Neural cell (in vitro differentiated cells): ENCODE measurements at regions not wholly inside any gene's neighbourhood (a gene's known extent, or its start where the extent isn't known, plus 50 kb on each side); places are given as distances from the start of the nearest gene placed in this dataset.

Experiments used
- H2AFZ ChIP-seq: fragments of 200-600, 300-800 bp; sonication (generic), shearing (Covaris generic); 2 replicates; pipeline ENCODE4 v1.6.0; 2014; ENCODE audit warnings: low read depth, mild to moderate bottlenecking, antibody characterized with exemption, low read length, moderate library complexity
- H3F3A ChIP-seq: fragments of 200-600 bp; shearing (Covaris generic); 2 replicates; pipeline ENCODE4 v1.6.1; 2016; ENCODE audit warnings: mild to moderate bottlenecking, moderate library complexity, mixed read lengths, antibody characterized with exemption, low read length; ENCODE audit not compliant: insufficient read depth, poor library complexity, severe bottlenecking
- H3K27ac ChIP-seq: fragments of 200-600, 300-800 bp; sonication (generic), shearing (Covaris generic); 2 replicates; pipeline ENCODE4 v1.5.1; 2014; ENCODE audit warnings: mild to moderate bottlenecking, low read length, moderate library complexity
- H3K27me3 ChIP-seq: fragments of 300-800, 200-600 bp; sonication (generic), shearing (Covaris generic); 2 replicates; pipeline ENCODE4 v1.6.0; 2014; ENCODE audit warnings: mild to moderate bottlenecking, low read depth, low read length, moderate library complexity; ENCODE audit not compliant: insufficient read depth
- H3K36me3 ChIP-seq: fragments of 300-800, 200-600 bp; sonication (generic), shearing (Covaris generic); 2 replicates; pipeline ENCODE4 v1.5.1; 2014; ENCODE audit warnings: mild to moderate bottlenecking, antibody characterized with exemption, low read length, moderate library complexity; ENCODE audit not compliant: insufficient read depth
- H3K4me2 ChIP-seq: fragments of 300-800, 200-600 bp; sonication (generic), shearing (Covaris generic); 2 replicates; pipeline ENCODE4 v1.6.0; 2014; ENCODE audit warnings: mild to moderate bottlenecking, low read length
- H3K4me3 ChIP-seq: fragments of 300-800, 200-600 bp; sonication (generic), shearing (Covaris generic); 2 replicates; pipeline ENCODE4 v1.5.1; 2014; ENCODE audit warnings: mild to moderate bottlenecking, low read length, moderate library complexity
- H3K79me2 ChIP-seq: fragments of 200-600 bp; shearing (Covaris generic); replicated peaks from 2 replicates; pipeline ENCODE4 v1.6.0; 2014; ENCODE audit warnings: mild to moderate bottlenecking, low read length, moderate library complexity; ENCODE audit not compliant: insufficient read depth
- H3K9ac ChIP-seq: fragments of 300-800, 200-600 bp; sonication (generic), shearing (Covaris generic); 2 replicates; pipeline ENCODE4 v1.6.1; 2016; ENCODE audit warnings: mild to moderate bottlenecking, low read length, mixed read lengths
- H3K9me2 ChIP-seq: fragments of 200-600 bp; shearing (Covaris generic); 2 replicates; pipeline ENCODE4 v1.6.1; 2016; ENCODE audit warnings: mild to moderate bottlenecking, low read length, mixed read lengths; ENCODE audit not compliant: insufficient read depth
- H3K9me3 ChIP-seq: fragments of 200-600, 300-800 bp; sonication (generic), shearing (Covaris generic); 2 replicates; pipeline ENCODE4 v1.6.1; 2016; ENCODE audit warnings: mild to moderate bottlenecking, mixed run types, low read length, moderate library complexity, mixed read lengths
- H4K20me1 ChIP-seq: fragments of 200-600 bp; shearing (Covaris generic); 2 replicates; pipeline ENCODE4 v1.6.1; 2016; ENCODE audit warnings: mild to moderate bottlenecking, mixed run types; ENCODE audit not compliant: insufficient read depth
- EP300 ChIP-seq: fragments of 450-650 bp; conservative IDR thresholded peaks from 2 replicates; pipeline ENCODE4 v1.6.1; 2014; ENCODE audit warnings: antibody characterized with exemption, mild to moderate bottlenecking, moderate library complexity; ENCODE audit not compliant: poor library complexity, severe bottlenecking
- EZH2 ChIP-seq: fragments of 200-600, 300-800 bp; shearing (Covaris generic), sonication (generic); IDR thresholded peaks from 2 replicates; pipeline ENCODE4 v1.6.1; 2014; ENCODE audit warnings: antibody characterized with exemption, low read length, borderline replicate concordance, mild to moderate bottlenecking; ENCODE audit not compliant: insufficient read depth, poor library complexity, severe bottlenecking
- MXI1 ChIP-seq: fragments of 450-650 bp; conservative IDR thresholded peaks from 2 replicates; pipeline ENCODE4 v1.6.1; 2014; ENCODE audit warnings: antibody characterized with exemption, mild to moderate bottlenecking; ENCODE audit not compliant: poor library complexity, severe bottlenecking
- POLR2AphosphoS5 ChIP-seq: IDR thresholded peaks from 2 replicates; pipeline ENCODE4 v1.6.1; 2012
- RAD21 ChIP-seq: fragments of 450-650 bp; conservative IDR thresholded peaks from 2 replicates; pipeline ENCODE4 v1.6.1; 2014; ENCODE audit warnings: antibody characterized with exemption, mild to moderate bottlenecking, moderate library complexity
- SMC3 ChIP-seq: fragments of 450-650 bp; conservative IDR thresholded peaks from 2 replicates; pipeline ENCODE4 v1.6.1; 2014; ENCODE audit warnings: antibody characterized with exemption, mild to moderate bottlenecking, moderate library complexity; ENCODE audit not compliant: poor library complexity
- TAF1 ChIP-seq: IDR thresholded peaks from 2 replicates; pipeline ENCODE4 v1.6.1; 2012; ENCODE audit warnings: low read depth
- TF ChIP-seq, protein P1 (sequence below): IDR thresholded peaks from 2 replicates; pipeline ENCODE4 v1.6.1; 2012; ENCODE audit warnings: borderline replicate concordance
- TF ChIP-seq, protein P2 (sequence below): fragments of 450-650 bp; IDR thresholded peaks from 2 replicates; pipeline ENCODE4 v1.5.1; 2014; ENCODE audit warnings: antibody characterized with exemption, mild to moderate bottlenecking, moderate library complexity; ENCODE audit not compliant: poor library complexity, severe bottlenecking

DNA sequence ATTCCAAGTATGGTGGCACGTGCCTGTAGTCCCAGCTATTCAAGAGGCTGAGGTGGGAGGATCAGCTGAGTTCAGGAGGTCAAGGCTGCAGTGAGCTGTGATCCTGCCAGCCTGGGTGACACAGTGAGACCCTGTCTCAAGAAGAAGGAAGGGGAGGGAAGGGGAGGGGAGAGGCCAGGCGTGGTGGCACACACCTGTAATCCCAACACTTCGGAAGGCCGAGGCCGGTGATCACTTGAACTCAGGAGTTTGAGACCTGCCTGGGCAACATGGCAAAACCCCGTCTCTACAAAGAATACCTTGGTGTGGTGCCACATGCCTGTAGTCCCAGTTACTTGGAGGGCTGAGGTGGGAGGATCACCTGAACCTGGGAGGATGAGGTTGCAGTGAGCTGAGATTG is 145.7 kb downstream of the SHANK2 start:
- Histone ChIP-seq H3K27ac (no peak overlapping the region), H3K9ac (no peak overlapping the region), H3K36me3 (no peaks in the 10 kb centered on the region), H3K9me3 (no peaks in the 10 kb centered on the region), H3K4me3 (no peak overlapping the region), H3K9me2 (no peaks in the 10 kb centered on the region), H3K4me2 (no peak overlapping the region), H3K27me3 (no peaks in the 10 kb centered on the region), H2AFZ (no peak overlapping the region), H4K20me1 (no peaks in the 10 kb centered on the region), H3F3A (no peaks in the 10 kb centered on the region), H3K79me2 (no peaks in the 10 kb centered on the region)
- TF ChIP-seq, protein P1, sequence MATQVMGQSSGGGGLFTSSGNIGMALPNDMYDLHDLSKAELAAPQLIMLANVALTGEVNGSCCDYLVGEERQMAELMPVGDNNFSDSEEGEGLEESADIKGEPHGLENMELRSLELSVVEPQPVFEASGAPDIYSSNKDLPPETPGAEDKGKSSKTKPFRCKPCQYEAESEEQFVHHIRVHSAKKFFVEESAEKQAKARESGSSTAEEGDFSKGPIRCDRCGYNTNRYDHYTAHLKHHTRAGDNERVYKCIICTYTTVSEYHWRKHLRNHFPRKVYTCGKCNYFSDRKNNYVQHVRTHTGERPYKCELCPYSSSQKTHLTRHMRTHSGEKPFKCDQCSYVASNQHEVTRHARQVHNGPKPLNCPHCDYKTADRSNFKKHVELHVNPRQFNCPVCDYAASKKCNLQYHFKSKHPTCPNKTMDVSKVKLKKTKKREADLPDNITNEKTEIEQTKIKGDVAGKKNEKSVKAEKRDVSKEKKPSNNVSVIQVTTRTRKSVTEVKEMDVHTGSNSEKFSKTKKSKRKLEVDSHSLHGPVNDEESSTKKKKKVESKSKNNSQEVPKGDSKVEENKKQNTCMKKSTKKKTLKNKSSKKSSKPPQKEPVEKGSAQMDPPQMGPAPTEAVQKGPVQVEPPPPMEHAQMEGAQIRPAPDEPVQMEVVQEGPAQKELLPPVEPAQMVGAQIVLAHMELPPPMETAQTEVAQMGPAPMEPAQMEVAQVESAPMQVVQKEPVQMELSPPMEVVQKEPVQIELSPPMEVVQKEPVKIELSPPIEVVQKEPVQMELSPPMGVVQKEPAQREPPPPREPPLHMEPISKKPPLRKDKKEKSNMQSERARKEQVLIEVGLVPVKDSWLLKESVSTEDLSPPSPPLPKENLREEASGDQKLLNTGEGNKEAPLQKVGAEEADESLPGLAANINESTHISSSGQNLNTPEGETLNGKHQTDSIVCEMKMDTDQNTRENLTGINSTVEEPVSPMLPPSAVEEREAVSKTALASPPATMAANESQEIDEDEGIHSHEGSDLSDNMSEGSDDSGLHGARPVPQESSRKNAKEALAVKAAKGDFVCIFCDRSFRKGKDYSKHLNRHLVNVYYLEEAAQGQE = no peak
- TF ChIP-seq EP300 (no peak), TAF1 (no peak), EZH2 (no peak), MXI1 (no peak), POLR2AphosphoS5 (no peak)

DNA sequence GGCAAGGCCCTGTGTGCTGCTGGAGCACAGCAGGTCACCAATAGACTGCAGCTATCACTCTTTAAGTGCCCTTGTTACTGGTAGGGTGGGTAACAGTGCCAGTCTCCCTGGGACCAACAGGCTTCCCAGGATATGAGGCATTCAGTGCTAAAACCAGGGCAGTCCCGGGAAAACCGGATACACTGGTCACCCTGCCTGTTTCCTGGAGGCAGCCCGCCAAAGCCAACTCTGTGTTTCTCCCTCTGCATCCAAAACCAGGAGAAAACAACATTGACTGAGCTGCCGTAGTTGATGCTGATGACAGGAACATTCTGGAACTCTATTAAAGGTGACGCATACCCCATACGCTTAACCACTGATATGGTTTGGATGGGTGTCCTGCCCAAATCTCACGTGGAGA is 149.1 kb downstream of the SHANK2 start:
- H3K4me3 ChIP-seq = no peak overlapping the region
- H3K9me2 ChIP-seq = no peaks in the 10 kb centered on the region
- H3K27ac ChIP-seq = no peak overlapping the region
- no peak overlapping the region for H3K9ac ChIP-seq
- no peaks in the 10 kb centered on the region for H3F3A ChIP-seq
- H3K79me2 ChIP-seq = no peaks in the 10 kb centered on the region
- H2AFZ ChIP-seq = no peak overlapping the region
- H4K20me1 ChIP-seq = no peaks in the 10 kb centered on the region
- no peaks in the 10 kb centered on the region for H3K36me3 ChIP-seq
- no peak overlapping the region for H3K4me2 ChIP-seq
- no peak for TF ChIP-seq EZH2
- no peak for TF ChIP-seq RAD21
- TF ChIP-seq EP300 = no peak
- no peak for TF ChIP-seq TAF1
- TF ChIP-seq, protein P1 = no peak
- TF ChIP-seq, protein P2, sequence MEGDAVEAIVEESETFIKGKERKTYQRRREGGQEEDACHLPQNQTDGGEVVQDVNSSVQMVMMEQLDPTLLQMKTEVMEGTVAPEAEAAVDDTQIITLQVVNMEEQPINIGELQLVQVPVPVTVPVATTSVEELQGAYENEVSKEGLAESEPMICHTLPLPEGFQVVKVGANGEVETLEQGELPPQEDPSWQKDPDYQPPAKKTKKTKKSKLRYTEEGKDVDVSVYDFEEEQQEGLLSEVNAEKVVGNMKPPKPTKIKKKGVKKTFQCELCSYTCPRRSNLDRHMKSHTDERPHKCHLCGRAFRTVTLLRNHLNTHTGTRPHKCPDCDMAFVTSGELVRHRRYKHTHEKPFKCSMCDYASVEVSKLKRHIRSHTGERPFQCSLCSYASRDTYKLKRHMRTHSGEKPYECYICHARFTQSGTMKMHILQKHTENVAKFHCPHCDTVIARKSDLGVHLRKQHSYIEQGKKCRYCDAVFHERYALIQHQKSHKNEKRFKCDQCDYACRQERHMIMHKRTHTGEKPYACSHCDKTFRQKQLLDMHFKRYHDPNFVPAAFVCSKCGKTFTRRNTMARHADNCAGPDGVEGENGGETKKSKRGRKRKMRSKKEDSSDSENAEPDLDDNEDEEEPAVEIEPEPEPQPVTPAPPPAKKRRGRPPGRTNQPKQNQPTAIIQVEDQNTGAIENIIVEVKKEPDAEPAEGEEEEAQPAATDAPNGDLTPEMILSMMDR = no peak
- no peak for TF ChIP-seq MXI1
- no peak for TF ChIP-seq POLR2AphosphoS5
- TF ChIP-seq SMC3 = no peak
- no peaks in the 10 kb centered on the region for H3K9me3 ChIP-seq
- no peaks in the 10 kb centered on the region for H3K27me3 ChIP-seq
